Right renal pelvis (tissue), 4 donors: ENCODE measurements at regions not wholly inside any gene's neighbourhood (a gene's known extent, or its start where the extent isn't known, plus 50 kb on each side); places are given as distances from the start of the nearest gene placed in this dataset.
"Not testable (repeated sequence)": the region's sequence is repeated elsewhere in the genome, so short reads cannot be mapped to it uniquely, and the experiment has no call there.

Experiments used
- DNase-seq, 4 donors: peaks; one replicate each; pipeline ENCODE4 v3.0.0-alpha.2; 2013; ENCODE audit warnings: low read depth in 4 of 4, low spot score in 3 of 4, missing footprints in 1 of 4

DNA sequence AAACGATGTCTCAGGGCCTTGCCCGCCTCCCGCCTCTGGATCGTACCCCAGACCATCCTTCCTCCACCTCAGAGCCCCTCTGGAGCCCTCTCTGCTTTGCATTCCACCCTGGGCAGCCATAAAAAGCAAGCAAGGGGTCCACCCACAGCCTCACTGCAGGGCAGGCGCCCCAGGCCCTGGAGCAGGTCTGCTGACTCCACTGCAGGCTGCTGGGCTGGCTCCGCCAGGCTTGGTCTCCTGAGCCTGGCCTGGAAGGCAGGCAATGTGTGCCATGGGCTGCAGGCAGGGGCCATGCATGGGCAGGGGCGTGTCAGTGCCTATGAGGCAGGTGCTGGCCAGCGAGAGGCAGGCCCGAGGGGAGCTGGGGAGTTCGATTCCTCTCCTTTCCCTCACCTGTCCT, 186.0 kb downstream of the ANKRD30B start:
- no peak for DNase-seq

- DNase-seq, result no peak
These were observed 187.2 kb downstream of the ANKRD30B start for GRCh38 chr18:14935210-14935609.

DNA sequence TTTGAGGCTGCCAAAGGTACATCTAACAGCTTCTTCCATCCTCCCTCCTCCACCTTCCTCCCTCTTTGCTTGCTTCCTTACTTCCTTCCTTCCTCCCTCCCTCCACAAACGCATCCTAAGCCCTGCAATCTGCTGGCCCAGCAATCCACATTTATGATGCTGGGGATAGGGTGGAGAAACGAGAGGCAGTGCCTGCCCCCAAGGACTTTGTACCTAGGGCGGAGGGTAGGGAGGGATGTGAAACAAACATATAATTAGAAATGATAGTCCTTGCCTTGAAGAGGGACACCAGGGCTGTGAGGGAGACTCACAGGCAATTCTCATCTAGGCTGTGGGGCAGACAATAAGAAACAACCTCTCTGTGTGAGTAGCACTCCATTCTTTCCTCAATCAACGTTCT, 188.3 kb downstream of the ANKRD30B start:
- no peak for DNase-seq

DNA sequence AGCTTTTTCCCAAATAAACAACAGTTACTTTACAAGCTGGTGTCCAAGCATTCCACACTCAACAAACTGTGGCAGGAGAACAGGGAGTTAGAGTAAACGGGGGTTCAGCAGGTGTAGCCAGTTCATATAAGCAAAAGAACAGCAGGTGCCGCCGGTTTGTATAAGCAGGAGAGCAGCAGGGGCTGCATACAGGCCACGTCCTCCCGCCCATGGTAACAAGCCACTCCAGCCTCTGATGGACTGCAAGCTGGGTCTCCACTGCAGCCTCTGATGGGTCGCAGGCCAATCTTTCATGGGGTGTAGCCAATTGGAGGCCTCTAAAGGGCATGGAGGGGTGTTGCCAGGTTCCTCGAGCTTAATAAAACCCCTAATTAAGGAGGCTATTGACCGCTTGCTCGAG, 189.3 kb downstream of the ANKRD30B start:
- no peak for DNase-seq

GRCh38 chr18:14939141-14939540, 191.2 kb downstream of the ANKRD30B start:
- DNase-seq, result no peak

DNA sequence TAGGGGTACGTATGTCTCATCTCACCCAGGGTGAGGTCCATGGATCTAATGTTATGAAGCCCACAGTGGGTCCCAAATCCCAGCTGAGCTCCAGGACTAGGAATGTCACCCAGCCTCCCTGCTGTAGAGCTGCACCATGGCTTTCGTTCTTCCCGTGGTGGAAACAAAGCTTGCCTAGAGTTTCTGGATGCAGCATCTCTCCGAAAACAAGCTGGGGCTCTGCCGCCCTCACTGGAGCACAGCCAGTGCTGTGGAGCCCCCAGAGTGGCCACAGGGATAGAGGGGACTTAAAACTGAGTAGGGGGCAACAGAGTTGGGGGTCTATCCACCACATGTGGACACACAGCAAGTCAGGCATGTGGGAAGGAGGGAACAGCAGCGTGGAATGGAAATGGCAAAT, 192.1 kb downstream of the ANKRD30B start:
- DNase-seq, result not testable (repeated sequence)

DNA sequence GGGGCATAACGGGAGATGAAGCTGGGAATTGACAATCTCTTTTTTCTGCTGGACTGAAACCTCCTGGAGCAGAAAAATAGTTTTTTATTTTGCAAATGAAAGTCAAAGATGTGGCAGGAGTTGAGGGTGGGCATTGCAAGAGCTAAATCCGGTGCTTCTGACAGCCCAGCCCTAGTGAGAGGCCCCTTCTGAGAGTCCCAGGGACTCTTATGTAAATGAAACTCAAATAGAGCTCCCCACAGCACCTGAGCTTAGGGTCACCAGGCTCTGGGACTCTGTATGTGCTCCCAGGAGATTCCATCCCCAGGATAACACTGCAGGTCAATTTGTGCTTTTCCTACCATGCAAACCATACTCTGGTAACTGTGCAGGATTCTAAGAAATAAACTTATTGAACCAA, 192.8 kb downstream of the ANKRD30B start:
- no peak for DNase-seq

DNA sequence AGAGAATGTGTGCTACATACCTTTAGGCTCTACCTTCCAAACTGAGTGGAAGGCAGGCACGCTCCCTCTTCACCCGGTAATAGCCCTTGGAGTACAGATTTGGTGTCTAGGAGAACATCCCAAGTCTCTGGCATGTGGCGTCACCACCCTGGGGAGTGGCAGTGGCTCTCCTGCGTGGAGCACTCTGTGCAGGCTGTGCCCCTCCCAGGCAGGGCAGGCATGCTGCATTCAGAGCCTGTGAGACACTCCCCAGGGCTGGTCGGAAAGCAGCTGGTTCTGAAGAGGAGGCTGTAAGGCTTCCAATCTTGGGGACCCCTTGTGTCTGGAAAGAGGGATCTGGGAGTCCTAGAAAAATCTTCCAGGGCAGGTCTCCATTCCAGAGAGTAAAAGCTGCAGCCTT, 193.3 kb downstream of the ANKRD30B start:
- DNase-seq, result no peak

DNA sequence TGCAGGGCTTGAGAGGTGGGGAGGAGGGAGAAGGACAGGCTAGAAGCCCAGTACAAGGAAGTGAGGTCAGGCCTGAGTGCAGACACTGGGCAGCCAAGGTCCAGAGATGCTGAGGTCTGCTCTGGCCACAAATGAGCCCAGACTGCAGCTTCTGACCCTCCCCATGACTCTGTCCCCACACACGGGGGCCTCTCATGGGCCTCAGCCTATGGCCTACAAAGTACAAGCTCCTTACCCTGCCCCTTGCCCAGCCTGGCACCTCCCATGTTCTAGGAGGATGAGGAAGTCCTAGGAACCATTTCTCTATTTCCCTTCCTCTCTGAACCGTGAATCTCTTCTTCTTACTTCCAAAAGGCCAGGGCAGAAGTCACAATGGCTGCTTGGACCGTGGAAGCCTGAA, 193.8 kb downstream of the ANKRD30B start:
- DNase-seq, result no peak

GRCh38 chr18:14942275-14942674, 194.3 kb downstream of the ANKRD30B start:
- no peak for DNase-seq

DNA sequence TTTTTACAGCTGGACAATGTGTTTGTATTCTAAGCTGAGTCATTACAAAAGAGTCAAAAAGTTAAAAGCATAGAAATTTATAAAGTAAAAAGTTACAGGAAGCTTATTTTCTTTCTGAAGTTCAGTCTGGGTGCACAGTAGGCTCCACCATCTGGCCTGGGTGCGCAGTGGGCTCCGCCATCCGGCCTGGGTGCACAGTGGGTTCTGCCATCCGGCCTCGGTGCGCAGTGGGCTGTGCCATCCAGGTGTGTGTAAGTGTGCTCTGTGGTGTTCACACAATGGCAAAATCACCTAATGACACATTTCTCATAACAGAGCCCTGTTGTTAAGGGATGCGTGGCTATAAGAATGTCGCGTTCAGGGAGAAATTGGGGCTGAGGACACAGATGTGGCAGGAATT, 195.5 kb downstream of the ANKRD30B start:
- DNase-seq, result no peak

DNA sequence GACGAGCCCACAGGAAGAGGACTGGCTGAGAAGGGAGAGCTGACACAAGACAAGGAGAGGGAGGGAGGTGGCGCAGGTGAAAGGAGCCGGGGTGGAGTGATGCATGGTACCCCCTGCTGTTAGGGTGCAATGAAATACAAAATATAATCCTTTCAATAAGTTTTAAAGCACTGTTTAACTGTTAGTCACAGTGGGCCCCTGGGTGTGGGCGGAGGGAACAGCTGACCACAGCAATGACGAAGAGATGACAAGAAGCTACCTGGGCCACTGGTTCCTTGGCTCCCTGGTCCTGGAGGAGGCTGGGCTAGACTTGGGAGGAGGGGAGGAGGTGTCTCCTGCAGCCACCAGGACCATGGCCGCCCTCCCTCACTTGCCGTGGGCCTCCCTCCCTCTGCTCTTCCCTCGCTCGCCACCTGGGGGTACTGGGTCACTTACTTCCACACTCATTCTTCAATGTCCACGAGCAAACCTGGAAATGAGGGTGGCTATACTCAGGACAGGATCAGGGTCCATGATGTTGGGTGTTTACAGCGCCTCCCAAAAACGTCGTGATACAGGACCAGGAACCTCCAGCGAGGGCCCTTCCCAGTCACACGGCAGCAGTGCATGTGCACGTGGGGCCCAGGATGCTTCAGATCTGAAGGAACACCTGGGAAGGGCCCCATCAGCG, 196.1 kb downstream of the ANKRD30B start:
- no peak for DNase-seq

GRCh38 chr18:14944838-14945237, 196.9 kb downstream of the ANKRD30B start:
- DNase-seq, result no peak

GRCh38 chr18:14945286-14945685, 197.3 kb downstream of the ANKRD30B start:
- DNase-seq, result no peak

- no peak for DNase-seq
These were observed 198.0 kb downstream of the ANKRD30B start for GRCh38 chr18:14945984-14946383.

- not testable (repeated sequence) for DNase-seq
These were observed 198.9 kb downstream of the ANKRD30B start for GRCh38 chr18:14946741-14947470.

DNA sequence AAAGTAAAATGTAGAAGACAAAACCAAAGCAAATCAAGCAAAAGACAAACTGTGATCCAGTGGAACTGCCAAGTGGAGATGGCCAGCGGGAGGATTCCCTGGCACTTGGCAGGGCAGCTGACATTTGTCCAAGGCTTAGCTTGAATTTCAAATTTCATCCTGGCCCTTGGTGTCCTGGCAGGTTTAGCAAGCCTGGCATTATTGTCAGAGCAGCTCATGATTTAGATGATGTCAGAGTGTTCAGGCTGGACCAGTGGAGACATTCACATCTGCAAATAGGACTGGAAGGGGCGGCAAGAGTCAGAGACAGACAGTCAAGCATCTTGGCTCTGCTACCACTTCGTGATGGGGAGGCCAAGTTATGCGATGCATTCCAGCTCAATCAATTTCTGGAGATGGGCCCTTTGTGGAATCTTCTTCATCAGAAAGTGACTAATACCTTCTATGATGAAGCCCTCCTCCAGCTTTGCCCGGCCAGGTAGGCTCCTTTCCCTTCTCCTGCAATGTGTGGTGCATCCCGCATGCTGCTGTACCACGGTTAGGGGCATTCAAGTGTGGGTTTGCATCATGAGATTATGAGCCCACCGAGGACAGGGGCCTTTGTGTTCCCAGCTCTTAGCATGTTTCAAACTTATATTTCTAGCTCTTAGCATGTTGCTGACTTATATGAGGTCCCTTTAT, 199.7 kb downstream of the ANKRD30B start:
- DNase-seq, result no peak

GRCh38 chr18:14948163-14948540, 200.2 kb downstream of the ANKRD30B start:
- no peak for DNase-seq

DNA sequence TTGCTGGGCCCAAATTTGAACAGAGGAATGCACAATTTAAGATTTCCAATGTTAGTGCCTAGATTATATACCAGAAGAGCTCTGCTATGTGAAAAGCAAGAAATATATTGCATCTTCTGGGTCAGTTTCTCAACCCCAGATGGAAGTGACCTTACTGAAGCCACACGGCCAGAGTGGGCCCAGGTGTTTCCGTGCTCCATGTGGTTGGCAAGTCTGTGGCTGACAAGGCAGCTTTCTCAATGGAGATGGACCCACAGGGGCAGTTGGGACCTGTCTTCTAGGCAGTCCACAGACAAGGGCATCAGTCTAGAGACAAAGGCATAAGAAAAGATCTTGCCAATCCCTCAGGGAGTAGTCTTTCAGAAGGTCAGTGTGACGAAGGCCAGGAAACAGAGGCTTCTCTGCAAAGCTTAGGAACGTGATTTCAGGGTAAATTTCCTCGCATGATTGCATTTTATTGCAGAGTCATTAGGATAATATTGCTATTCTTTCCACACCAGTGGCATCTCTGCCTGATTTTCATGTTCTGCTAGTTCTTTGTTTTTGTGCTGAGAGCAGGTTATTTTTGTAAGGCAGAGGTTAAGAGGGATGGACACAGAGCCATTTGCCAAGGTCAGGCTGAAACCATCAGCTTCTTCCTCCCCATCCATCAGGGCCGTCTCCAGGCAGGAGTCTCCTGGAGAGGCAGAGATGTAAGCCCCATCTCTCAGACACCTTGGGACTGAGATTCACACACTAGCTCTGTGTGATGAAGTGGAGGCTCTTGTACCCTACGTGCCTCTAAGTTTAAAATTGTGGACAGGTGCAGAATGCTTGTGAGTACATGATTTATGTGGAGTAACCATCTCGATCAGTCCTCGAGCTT, 202.1 kb downstream of the ANKRD30B start:
- peak in 1 of 4 donors; percentile 6 for DNase-seq

DNA sequence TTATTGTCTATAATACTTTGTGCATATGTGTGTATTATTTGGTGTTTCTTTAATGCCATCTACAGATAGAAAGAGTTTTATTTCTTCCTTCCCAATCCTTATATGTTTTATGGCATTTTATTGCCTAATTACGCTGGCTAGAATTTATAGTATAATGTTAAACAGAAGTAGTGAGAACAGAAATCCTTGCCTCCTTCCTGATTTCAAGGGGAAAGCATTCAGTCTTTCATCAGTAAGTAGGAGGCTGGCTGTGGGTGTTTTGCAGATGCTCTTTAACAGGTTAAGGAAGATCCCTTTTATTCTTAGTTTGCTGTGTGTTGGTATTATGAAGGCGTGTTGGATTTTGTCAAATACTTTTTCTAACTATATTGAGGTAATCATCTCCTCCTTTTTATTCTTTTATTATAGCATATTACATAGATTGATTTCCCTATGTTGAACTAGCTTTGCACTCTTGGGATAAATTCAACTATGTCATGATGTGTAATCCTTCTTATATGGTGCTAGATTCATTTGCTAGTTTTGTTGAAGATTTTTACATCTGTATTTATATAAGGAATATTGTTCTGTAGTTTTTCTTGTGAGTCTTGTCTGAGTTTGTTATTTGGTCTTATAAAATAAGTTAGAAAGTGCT, 204.6 kb downstream of the ANKRD30B start:
- not testable (repeated sequence) for DNase-seq
